Upper lobe of right lung (tissue), 1 donor: ENCODE measurements at regions not wholly inside any gene's neighbourhood (a gene's known extent, or its start where the extent isn't known, plus 50 kb on each side); places are given as distances from the start of the nearest gene placed in this dataset.
A peak's percentile ranks its signal among the peaks of the same experiment; 100 is the strongest.

ENCODE experiments used
- ATAC-seq: fragments of 200-7000 bp; cut with Tn5 transposase; one replicate; pipeline ENCODE4 v1.9.1; 2020; ENCODE audit warnings: mild to moderate bottlenecking, moderate library complexity
- DNase-seq: peaks from one replicate; pipeline ENCODE4 v3.0.0-alpha.2; 2020
- H3K27ac ChIP-seq: fragments of 200-600 bp; one replicate; pipeline ENCODE4 v1.8.0; 2022
- H3K27me3 ChIP-seq: fragments of 200-600 bp; one replicate; pipeline ENCODE4 v1.8.0; 2022; ENCODE audit warnings: mild to moderate bottlenecking
- H3K36me3 ChIP-seq: fragments of 200-600 bp; one replicate; pipeline ENCODE4 v1.8.0; 2022
- H3K4me1 ChIP-seq: fragments of 200-600 bp; one replicate; pipeline ENCODE4 v1.8.0; 2022
- H3K4me3 ChIP-seq: fragments of 200-600 bp; one replicate; pipeline ENCODE4 v1.8.0; 2022; ENCODE audit warnings: mild to moderate bottlenecking
- H3K9me3 ChIP-seq: fragments of 200-600 bp; one replicate; pipeline ENCODE4 v1.8.0; 2022
- intact Hi-C: fragments of 100-400 bp; cut with DNase I; formaldehyde crosslinking; loops from one replicate; pipeline ENCODE4 v1.11.0; 2022
- TF ChIP-seq, protein P1 (sequence below): fragments of 200-600 bp; IDR thresholded peaks from one replicate; pipeline ENCODE4 v1.8.0; 2022; ENCODE audit warnings: antibody characterized with exemption
- donor health status: DM: no; HTN: yes; CAD: no; lungs with severe emphysema.

GRCh38 chr1:221337106-221337505 is 404.8 kb downstream of the DUSP10 start:
- no peaks in the 10 kb centered on the region for H3K36me3 ChIP-seq
- TF ChIP-seq, protein P1, sequence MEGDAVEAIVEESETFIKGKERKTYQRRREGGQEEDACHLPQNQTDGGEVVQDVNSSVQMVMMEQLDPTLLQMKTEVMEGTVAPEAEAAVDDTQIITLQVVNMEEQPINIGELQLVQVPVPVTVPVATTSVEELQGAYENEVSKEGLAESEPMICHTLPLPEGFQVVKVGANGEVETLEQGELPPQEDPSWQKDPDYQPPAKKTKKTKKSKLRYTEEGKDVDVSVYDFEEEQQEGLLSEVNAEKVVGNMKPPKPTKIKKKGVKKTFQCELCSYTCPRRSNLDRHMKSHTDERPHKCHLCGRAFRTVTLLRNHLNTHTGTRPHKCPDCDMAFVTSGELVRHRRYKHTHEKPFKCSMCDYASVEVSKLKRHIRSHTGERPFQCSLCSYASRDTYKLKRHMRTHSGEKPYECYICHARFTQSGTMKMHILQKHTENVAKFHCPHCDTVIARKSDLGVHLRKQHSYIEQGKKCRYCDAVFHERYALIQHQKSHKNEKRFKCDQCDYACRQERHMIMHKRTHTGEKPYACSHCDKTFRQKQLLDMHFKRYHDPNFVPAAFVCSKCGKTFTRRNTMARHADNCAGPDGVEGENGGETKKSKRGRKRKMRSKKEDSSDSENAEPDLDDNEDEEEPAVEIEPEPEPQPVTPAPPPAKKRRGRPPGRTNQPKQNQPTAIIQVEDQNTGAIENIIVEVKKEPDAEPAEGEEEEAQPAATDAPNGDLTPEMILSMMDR = no peak
- intact Hi-C loops = no loop called here
- H3K4me1 ChIP-seq = peaks cover 25% of the 10 kb centered on the region
- H3K27me3 ChIP-seq = no peaks in the 10 kb centered on the region
- DNase-seq (no peak), ATAC-seq (no peak)
- H3K9me3 ChIP-seq = peaks cover 2% of the 10 kb centered on the region
- H3K4me3 ChIP-seq = no peak overlapping the region
- peak overlapping the region; percentile 67 for H3K27ac ChIP-seq

DNA sequence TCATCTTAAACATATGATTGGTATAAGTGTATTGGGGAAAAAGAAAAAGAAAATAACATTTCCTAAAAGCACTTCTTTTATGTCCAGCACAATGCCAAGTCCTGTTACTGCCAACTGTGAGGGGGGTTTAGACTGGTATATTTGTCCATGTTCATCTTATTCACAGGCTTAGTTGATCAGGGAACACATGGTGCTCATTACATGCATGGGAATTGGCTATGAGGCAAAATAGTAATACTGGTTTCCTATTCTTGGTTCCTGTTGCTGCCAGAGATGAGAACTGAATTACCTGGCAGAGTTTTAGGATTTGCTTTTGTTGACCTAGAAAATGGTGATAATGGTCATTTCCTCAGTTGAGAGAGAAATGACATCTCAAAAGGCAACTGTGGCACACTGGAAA is 398.8 kb downstream of the DUSP10 start:
- no peak overlapping the region for H3K4me3 ChIP-seq
- no peaks in the 10 kb centered on the region for H3K27me3 ChIP-seq
- no peaks in the 10 kb centered on the region for H3K9me3 ChIP-seq
- intact Hi-C loops = no loop called here
- TF ChIP-seq, protein P1 = no peak
- no peaks in the 10 kb centered on the region for H3K36me3 ChIP-seq
- no peak overlapping the region for H3K27ac ChIP-seq
- ATAC-seq = no peak
- no peaks in the 10 kb centered on the region for H3K4me1 ChIP-seq
- no peak for DNase-seq

GRCh38 chr1:221343607-221344006 is 398.3 kb downstream of the DUSP10 start:
- Histone ChIP-seq H3K27me3 (no peaks in the 10 kb centered on the region), H3K9me3 (no peaks in the 10 kb centered on the region), H3K36me3 (no peaks in the 10 kb centered on the region), H3K4me1 (no peaks in the 10 kb centered on the region), H3K27ac (no peak overlapping the region), H3K4me3 (no peak overlapping the region)
- DNase-seq (no peak), ATAC-seq (no peak)
- intact Hi-C loops = no loop called here
- TF ChIP-seq, protein P1 = no peak

DNA sequence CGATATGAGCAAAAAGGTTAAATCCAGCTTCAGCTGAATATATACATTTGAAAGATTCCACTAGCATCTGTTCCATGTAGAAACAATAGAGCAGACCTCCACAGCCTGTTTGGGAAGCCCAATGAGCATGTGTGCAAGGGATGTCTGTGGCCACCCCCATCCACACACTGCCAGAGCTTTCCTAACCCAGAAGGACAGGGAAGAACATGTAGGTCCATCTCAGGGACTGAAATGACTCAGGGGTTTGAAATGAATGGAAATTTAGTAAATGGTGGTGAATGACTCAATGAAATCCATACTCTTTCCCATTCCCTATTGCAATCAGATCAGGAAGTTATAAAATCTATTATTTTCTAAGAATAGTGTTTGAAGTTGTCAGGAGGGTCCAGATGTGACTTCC is 397.2 kb downstream of the DUSP10 start:
- intact Hi-C loops = no loop called here
- no peak for DNase-seq
- H3K27me3 ChIP-seq = no peaks in the 10 kb centered on the region
- H3K27ac ChIP-seq = no peak overlapping the region
- H3K4me1 ChIP-seq = no peaks in the 10 kb centered on the region
- H3K9me3 ChIP-seq = no peaks in the 10 kb centered on the region
- no peak overlapping the region for H3K4me3 ChIP-seq
- no peaks in the 10 kb centered on the region for H3K36me3 ChIP-seq
- ATAC-seq = no peak
- TF ChIP-seq, protein P1 = no peak

GRCh38 chr1:221347706-221348105 is 394.2 kb downstream of the DUSP10 start:
- no peaks in the 10 kb centered on the region for H3K27me3 ChIP-seq
- H3K4me1 ChIP-seq = no peaks in the 10 kb centered on the region
- DNase-seq (no peak), ATAC-seq (no peak)
- no peaks in the 10 kb centered on the region for H3K9me3 ChIP-seq
- intact Hi-C loops = no loop called here
- H3K27ac ChIP-seq = no peak overlapping the region
- no peaks in the 10 kb centered on the region for H3K36me3 ChIP-seq
- H3K4me3 ChIP-seq = no peak overlapping the region
- TF ChIP-seq, protein P1 = no peak

- Histone ChIP-seq H3K27me3 (no peaks in the 10 kb centered on the region), H3K4me1 (no peaks in the 10 kb centered on the region), H3K27ac (no peak overlapping the region), H3K4me3 (no peak overlapping the region), H3K9me3 (no peaks in the 10 kb centered on the region), H3K36me3 (no peaks in the 10 kb centered on the region)
- TF ChIP-seq, protein P1 = no peak
- intact Hi-C loops = no loop called here
- DNase-seq = no peak
- no peak for ATAC-seq
These were observed 391.8 kb downstream of the DUSP10 start for GRCh38 chr1:221350091-221350490.
